GM12878 (cell line): ENCODE measurements at regions not wholly inside any gene's neighbourhood (a gene's known extent, or its start where the extent isn't known, plus 50 kb on each side); places are given as distances from the start of the nearest gene placed in this dataset.

Experiments used
- CBFB ChIP-seq: IDR thresholded peaks from 2 replicates; pipeline ENCODE4 v1.6.1; 2016; ENCODE audit warnings: antibody characterized with exemption, low read depth
- HDAC2 ChIP-seq: fragments of 200-600 bp; sonication (generic); IDR thresholded peaks from 2 replicates; pipeline ENCODE4 v1.6.1; 2017
- IRF4 ChIP-seq: IDR thresholded peaks from 2 replicates; pipeline ENCODE4 v1.6.1; 2011; ENCODE audit warnings: low read depth, low read length
- MTA3 ChIP-seq: IDR thresholded peaks from 2 replicates; pipeline ENCODE4 v1.6.1; 2012; ENCODE audit warnings: low read length, inconsistent platforms, borderline replicate concordance
- MYC ChIP-seq: IDR thresholded peaks from 2 replicates; pipeline ENCODE4 v1.6.1; 2011; ENCODE audit warnings: mild to moderate bottlenecking, low read length, moderate library complexity, inconsistent platforms; ENCODE audit not compliant: insufficient read depth, insufficient replicate concordance, insufficient read length, severe bottlenecking
- POLR2AphosphoS5 ChIP-seq: IDR thresholded peaks from 2 replicates; pipeline ENCODE4 v1.6.1; 2011; ENCODE audit warnings: mild to moderate bottlenecking, low read length, inconsistent platforms
- SIN3A ChIP-seq: IDR thresholded peaks from 2 replicates; pipeline ENCODE4 v1.6.1; 2012; ENCODE audit warnings: low read depth, low read length, improper control_type of control experiment
- SP1 ChIP-seq: IDR thresholded peaks from one replicate; pipeline ENCODE4 v1.6.1; 2011; ENCODE audit warnings: low read depth, low read length
- TCF3 ChIP-seq: IDR thresholded peaks from 2 replicates; pipeline ENCODE4 v1.6.1; 2012; ENCODE audit warnings: low read depth, mild to moderate bottlenecking, low read length, borderline replicate concordance; ENCODE audit not compliant: insufficient read depth
- ZBTB33 ChIP-seq: fragments of 450-650 bp; IDR thresholded peaks from 2 replicates; pipeline ENCODE4 v1.6.1; 2017; ENCODE audit warnings: mild to moderate bottlenecking

GRCh38 chr3:168870892-168871291, 775.2 kb upstream of the GOLIM4 start:
- TF ChIP-seq MYC (no peak), CBFB (no peak), IRF4 (no peak), HDAC2 (no peak), SIN3A (no peak), SP1 (no peak), MTA3 (no peak), ZBTB33 (no peak), POLR2AphosphoS5 (no peak), TCF3 (no peak)
